Muscle of leg (tissue), 3 donors: ENCODE measurements at regions not wholly inside any gene's neighbourhood (a gene's known extent, or its start where the extent isn't known, plus 50 kb on each side); places are given as distances from the start of the nearest gene placed in this dataset.

Source experiments
- DNase-seq: peaks from one replicate; pipeline ENCODE4 v3.0.0; 2013
- H3K27ac ChIP-seq: one replicate; pipeline ENCODE4 v1.5.1; 2013; ENCODE audit warnings: mild to moderate bottlenecking, low read length, control low read depth
- H3K27me3 ChIP-seq: one replicate; pipeline ENCODE4 v1.6.1; 2013; ENCODE audit warnings: low read length; ENCODE audit not compliant: control insufficient read depth, insufficient read depth
- H3K36me3 ChIP-seq: one replicate; pipeline ENCODE4 v1.6.1; 2013; ENCODE audit warnings: low read length; ENCODE audit not compliant: control insufficient read depth, insufficient read depth
- H3K4me1 ChIP-seq: one replicate; pipeline ENCODE4 v1.6.1; 2013; ENCODE audit warnings: low read length; ENCODE audit not compliant: control insufficient read depth, insufficient read depth
- H3K4me3 ChIP-seq: one replicate; pipeline ENCODE4 v1.5.1; 2013; ENCODE audit warnings: low read length, control low read depth
- H3K9me3 ChIP-seq: replicated peaks from 2 replicates; pipeline ENCODE4 v1.6.1; 2013; ENCODE audit warnings: low read depth, low read length; ENCODE audit not compliant: control insufficient read depth
- WGBS: methylation state at CpG from one replicate; pipeline ENCODE4 v1.1.5; 2013; ENCODE audit warnings: missing lambda C conversion rate; ENCODE audit not compliant: insufficient coverage; 5-methylcytosine and 5-hydroxymethylcytosine counted together

DNA sequence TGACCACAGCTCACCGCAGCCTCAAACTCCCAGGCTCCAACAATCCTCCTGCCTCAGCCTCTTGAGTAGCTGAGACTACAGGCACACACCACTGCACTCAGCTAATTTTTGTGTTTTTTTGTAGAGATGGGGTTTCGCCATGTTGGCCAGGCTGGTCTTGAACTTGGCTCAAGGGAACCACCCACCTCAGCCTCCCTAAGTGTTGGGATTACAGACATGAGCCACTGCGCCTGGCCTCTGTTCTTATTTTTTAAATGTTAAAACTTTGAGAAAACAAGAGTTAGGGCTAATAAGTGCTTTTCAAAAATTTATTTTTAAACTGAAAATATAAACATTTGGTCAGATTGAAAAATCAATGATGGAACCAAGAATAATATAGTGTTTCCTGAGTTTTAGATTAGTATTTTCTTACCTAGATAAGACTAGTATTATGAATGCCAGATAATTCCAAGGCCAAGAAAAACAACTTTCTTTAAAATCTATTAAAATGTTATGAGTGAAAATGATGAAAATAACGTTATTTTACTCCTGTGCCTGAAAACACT lies 66.2 kb upstream of the S1PR1 start:
- Histone ChIP-seq H3K9me3 (no peaks in the 10 kb centered on the region), H3K4me3 (no peak overlapping the region), H3K36me3 (no peaks in the 10 kb centered on the region), H3K27me3 (no peaks in the 10 kb centered on the region), H3K4me1 (peaks cover 2% of the 10 kb centered on the region), H3K27ac (no peak overlapping the region)
- no CpG with 5 or more reads among the region's 4 CpGs for WGBS
- no peak for DNase-seq

DNA sequence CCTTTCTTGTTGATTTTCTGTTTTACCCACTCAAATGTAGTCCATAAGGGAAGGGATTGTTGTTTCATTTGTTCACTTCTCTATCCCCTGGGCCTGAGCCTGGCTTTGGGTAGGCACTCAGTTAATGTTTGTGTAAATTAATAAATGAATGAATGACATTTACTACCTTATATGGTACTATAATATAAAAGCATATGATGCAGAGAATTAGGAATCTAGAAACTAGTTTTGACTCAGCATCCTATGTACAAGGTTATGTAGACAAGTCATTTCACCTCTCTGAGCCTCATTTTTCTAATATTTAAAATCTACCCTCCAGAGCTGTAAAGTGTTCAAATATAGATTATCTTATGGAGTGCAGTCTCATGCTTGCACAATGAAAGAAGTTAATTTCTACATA lies 68.9 kb upstream of the S1PR1 start:
- H3K27me3 ChIP-seq, result no peaks in the 10 kb centered on the region
- no peak overlapping the region for H3K4me3 ChIP-seq
- DNase-seq, result no peak
- H3K4me1 ChIP-seq, result no peaks in the 10 kb centered on the region
- H3K27ac ChIP-seq, result no peak overlapping the region
- no peaks in the 10 kb centered on the region for H3K36me3 ChIP-seq
- H3K9me3 ChIP-seq, result no peaks in the 10 kb centered on the region

DNA sequence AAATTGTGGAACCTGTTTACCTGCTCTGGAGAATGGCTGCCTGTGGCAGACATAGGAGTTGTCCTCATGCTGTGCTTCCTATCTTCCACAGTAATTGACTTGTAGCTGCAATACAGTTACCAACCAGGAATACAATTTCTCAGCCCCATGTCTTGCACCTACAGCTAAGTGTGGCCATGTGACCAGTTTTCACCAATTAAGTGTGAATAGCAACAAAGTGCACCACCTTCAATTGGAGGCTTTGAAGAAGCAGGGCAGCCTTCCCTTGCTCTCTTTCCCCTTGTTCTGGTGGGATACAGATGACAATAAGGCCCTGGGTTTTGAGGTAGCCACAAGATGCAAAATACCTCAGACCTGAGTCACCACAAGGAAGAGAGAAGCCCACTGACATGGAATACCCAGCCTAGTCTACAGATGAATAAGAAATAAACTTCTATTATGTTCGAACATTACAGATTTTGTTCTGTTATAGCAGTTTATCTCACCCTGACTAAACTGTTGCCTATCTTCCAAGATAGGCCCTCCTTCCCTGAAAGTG lies 70.2 kb upstream of the S1PR1 start:
- Histone ChIP-seq H3K27ac (no peak overlapping the region), H3K4me3 (no peak overlapping the region), H3K27me3 (no peaks in the 10 kb centered on the region), H3K4me1 (no peaks in the 10 kb centered on the region), H3K36me3 (no peaks in the 10 kb centered on the region), H3K9me3 (no peaks in the 10 kb centered on the region)
- no peak for DNase-seq
- WGBS, result no CpG with 5 or more reads among the region's 1 CpG

DNA sequence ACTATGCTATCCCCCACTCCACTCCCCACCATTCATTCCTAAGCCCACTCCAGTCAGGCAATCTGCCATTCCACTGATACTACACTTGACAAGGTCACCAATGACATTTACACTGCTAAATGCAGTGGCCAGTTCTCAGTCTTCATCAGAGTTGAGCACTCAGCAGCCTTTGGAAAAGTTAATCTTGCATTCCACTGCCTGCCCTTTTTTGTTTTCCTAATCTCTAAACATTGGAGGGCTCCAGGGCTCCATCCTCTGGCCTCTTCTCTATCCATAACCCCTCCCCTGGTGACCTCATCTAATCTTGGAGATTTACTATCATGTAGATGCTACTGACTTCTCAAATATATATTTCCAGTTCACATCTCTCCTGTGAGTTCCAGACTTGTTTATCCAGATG lies 70.9 kb upstream of the S1PR1 start:
- no peak overlapping the region for H3K27ac ChIP-seq
- no peak for DNase-seq
- peaks cover 2% of the 10 kb centered on the region for H3K9me3 ChIP-seq
- H3K4me3 ChIP-seq, result no peak overlapping the region
- no peaks in the 10 kb centered on the region for H3K4me1 ChIP-seq
- no peaks in the 10 kb centered on the region for H3K27me3 ChIP-seq
- no peaks in the 10 kb centered on the region for H3K36me3 ChIP-seq

DNA sequence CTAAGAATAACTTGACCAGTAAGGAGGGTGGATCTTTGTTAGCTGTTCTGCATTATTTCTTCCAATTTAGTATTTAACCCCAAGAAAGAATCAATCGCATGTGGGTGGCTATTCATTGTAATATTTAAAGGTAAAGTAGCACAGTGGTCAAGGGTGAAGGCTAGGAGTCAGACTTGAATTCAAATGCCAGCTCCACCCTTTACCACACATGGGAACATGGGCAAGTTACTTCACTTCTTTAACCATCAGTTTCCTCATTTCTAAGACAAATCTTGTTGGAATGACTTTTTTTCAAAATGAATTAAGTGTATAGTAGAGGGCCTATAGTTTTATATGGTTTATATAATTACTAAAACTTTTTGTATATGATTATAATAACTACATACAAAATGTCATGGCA lies 71.3 kb upstream of the S1PR1 start:
- H3K27me3 ChIP-seq, result no peaks in the 10 kb centered on the region
- H3K9me3 ChIP-seq, result peaks cover 2% of the 10 kb centered on the region
- H3K27ac ChIP-seq, result no peak overlapping the region
- no peak for DNase-seq
- H3K4me1 ChIP-seq, result no peaks in the 10 kb centered on the region
- H3K4me3 ChIP-seq, result no peak overlapping the region
- H3K36me3 ChIP-seq, result no peaks in the 10 kb centered on the region
- no CpG with 5 or more reads among the region's 1 CpG for WGBS

DNA sequence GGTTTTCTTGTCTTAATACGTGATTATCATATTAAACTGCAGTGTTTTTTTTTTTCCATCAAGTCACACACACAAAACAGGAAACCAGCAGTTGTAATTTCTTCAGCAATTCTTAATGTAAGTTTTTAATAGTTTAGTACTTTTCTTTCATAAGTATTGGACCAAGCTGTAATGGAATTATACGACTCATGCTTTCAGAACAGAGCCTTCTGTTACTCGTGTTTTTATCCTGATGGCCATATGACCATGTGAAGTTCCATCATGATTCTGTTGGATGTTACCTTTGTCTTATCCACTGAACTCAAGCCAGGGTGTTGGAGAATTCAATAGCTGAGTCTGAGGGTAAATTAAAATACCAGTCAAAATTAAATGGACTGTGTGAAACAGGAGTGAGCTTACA lies 72.0 kb upstream of the S1PR1 start:
- DNase-seq, result no peak
- no peak overlapping the region for H3K27ac ChIP-seq
- no peak overlapping the region for H3K4me3 ChIP-seq
- no peaks in the 10 kb centered on the region for H3K4me1 ChIP-seq
- H3K27me3 ChIP-seq, result no peaks in the 10 kb centered on the region
- WGBS, result 70% methylated on average over 2 of the region's 3 CpGs
- H3K36me3 ChIP-seq, result no peaks in the 10 kb centered on the region
- H3K9me3 ChIP-seq, result peaks cover 2% of the 10 kb centered on the region

DNA sequence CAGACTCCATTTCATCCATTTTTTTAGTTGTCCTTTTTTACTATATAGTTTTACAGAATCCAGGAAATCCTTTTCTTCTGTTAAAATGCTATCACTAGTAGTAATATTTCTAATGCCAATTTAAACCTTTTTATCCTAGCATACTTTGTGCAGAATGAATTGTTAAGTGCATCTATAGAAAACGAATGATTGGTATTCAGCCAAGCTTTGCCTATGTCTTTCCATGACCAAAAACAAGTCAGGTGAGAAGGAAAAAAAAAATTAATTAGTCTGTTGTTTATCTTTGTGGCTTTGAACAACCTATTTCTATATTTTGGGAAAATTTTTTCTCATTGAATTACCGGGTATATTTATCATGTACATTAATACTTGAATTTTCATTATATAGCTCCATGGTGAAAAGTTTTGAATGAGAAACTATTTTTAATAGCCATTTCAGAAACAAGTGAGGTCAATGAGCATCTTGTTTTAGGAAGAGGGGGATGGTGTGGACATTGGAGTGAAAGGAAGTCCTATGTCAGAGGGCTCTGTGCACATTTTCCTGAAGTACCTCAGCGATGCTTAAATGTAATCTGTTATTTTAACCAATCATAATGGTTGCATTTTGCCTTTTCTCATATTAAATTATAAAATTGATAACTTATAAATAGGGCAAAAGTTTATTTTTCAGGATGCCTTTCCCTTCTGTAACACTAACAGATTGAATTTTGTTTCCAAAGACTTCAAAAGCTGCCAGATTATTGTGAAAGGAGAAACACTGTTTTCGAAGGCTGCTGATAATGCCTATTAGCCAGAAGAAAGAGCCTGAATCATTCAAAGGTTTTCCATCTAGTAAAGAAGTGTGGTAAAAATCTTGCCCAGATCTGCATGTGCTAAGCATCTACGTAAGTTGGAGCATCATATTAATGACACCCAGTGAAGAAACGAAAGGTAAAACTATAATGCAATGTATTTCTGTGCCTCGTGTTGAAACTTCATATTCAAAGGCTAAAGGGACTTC lies 73.8 kb upstream of the S1PR1 start:
- Histone ChIP-seq H3K27ac (peak overlapping the region; percentile 74), H3K27me3 (no peaks in the 10 kb centered on the region), H3K9me3 (peaks cover 2% of the 10 kb centered on the region), H3K36me3 (no peaks in the 10 kb centered on the region), H3K4me3 (no peak overlapping the region), H3K4me1 (no peaks in the 10 kb centered on the region)
- peak; percentile 39 for DNase-seq
- no CpG with 5 or more reads among the region's 7 CpGs for WGBS

DNA sequence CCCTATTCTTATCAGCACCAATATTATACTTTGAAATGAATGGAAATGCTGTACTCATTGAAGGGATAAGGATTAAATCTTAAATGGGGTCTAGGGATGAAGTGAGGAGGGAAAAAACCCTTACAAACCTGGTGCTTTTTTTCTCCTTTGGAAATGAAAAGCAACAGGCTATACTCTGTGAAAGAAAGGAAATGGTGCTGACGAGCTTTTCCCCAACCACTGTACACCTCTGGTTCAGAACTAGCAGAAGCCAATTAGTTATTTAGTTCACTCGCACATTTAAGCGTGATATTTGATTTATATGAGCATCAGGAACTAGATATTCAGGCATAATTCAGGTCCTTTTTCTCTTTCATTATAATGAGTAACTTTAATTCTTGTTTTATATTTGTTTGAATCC lies 74.5 kb upstream of the S1PR1 start:
- WGBS, result no CpG with 5 or more reads among the region's 3 CpGs
- H3K9me3 ChIP-seq, result peaks cover 2% of the 10 kb centered on the region
- DNase-seq, result peak; percentile 9
- H3K4me1 ChIP-seq, result no peaks in the 10 kb centered on the region
- H3K27ac ChIP-seq, result peak overlapping the region; percentile 74
- H3K4me3 ChIP-seq, result no peak overlapping the region
- no peaks in the 10 kb centered on the region for H3K27me3 ChIP-seq
- no peaks in the 10 kb centered on the region for H3K36me3 ChIP-seq

DNA sequence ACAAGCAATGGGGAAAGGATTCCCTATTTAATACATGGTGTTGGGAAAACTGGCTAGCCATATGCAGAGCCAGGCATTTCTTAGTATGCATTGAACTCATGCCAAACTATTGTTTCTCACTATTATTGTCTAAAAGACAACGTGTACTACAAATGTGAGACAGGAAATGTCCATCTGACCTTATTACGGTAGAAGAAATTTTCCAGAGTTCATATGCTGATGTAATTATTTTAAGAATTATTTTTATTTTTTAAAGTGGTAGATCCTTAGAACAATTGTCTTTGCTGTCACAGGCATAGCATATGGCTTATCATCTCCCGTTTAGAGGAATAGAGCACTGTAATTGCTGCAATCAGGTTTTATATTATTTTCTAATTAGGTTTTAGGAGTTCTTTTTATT lies 75.2 kb upstream of the S1PR1 start:
- Histone ChIP-seq H3K4me1 (no peaks in the 10 kb centered on the region), H3K4me3 (no peak overlapping the region), H3K9me3 (peaks cover 2% of the 10 kb centered on the region), H3K27me3 (no peaks in the 10 kb centered on the region), H3K36me3 (no peaks in the 10 kb centered on the region), H3K27ac (peak overlapping the region; percentile 74)
- no CpG with 5 or more reads among the region's 3 CpGs for WGBS
- DNase-seq, result peak; percentile 40

DNA sequence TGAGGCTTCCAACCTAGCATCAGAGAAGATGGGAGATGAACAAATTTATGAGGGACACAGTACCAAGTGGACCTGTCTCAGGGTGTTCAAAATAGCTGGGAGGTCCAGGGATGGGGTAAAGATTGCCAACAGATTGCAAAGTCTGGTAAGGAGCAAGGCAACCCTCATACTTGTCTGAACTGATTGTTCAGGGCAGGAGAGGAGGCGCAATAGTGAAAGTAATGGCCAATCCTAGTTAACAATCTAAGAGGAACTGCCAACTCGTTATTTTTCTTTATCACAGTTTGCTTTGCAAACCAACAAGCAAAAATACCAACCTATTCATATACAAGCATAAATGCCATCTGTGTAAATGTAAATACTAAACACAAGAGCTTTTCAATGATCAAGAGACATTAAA lies 78.4 kb upstream of the S1PR1 start:
- Histone ChIP-seq H3K27ac (no peak overlapping the region), H3K9me3 (peaks cover 2% of the 10 kb centered on the region), H3K4me1 (no peaks in the 10 kb centered on the region), H3K4me3 (no peak overlapping the region), H3K36me3 (no peaks in the 10 kb centered on the region), H3K27me3 (no peaks in the 10 kb centered on the region)
- no CpG with 5 or more reads among the region's 2 CpGs for WGBS
- DNase-seq, result no peak
